NCI-H2029 (cell line): ENCODE measurements at regions not wholly inside any gene's neighbourhood (a gene's known extent, or its start where the extent isn't known, plus 50 kb on each side); places are given as distances from the start of the nearest gene placed in this dataset.
A peak's percentile ranks its signal among the peaks of the same experiment; 100 is the strongest.

Experiments used
- DNase-seq: peaks from one replicate; lab custom pipeline; 2025; lab: John Stamatoyannopoulos, UW

DNA sequence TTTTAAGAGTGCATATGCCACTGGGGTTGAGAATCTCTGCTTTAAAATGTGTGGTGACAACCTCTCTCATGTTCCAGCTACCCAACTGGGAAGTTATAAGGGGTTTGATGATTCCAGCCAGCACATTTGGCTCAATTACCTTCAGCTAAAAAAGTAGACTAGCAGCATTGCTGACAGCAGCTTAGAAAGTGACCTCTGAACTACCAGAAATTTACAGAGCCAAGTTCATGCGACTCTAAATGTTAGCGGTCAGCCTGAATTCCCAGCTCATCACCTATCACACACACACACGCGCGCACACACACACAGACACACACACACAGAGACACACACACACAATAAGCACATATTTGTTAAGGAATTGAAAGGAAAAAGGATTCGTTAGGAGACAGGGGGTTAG, 377.5 kb downstream of the TMEM167A start:
- DNase-seq, result no peak

DNA sequence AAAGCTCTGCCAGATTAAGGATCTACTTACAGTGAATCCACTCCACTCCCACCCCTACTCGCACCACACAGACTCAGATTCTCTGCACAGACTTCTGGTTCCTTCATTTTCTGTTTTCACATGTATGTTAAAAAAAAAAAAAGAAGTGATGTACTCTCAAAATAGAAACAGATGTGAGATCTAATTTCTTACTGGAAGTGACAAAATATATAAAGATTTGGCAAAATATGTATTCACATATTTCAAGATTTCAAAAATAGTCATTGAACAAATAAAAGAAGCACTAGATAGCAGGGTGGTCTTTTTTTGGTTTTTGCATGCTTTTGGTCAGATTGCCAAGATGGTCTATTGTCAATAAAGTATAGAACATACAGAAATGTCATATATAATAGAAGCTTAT, 379.2 kb downstream of the TMEM167A start:
- no peak for DNase-seq

DNA sequence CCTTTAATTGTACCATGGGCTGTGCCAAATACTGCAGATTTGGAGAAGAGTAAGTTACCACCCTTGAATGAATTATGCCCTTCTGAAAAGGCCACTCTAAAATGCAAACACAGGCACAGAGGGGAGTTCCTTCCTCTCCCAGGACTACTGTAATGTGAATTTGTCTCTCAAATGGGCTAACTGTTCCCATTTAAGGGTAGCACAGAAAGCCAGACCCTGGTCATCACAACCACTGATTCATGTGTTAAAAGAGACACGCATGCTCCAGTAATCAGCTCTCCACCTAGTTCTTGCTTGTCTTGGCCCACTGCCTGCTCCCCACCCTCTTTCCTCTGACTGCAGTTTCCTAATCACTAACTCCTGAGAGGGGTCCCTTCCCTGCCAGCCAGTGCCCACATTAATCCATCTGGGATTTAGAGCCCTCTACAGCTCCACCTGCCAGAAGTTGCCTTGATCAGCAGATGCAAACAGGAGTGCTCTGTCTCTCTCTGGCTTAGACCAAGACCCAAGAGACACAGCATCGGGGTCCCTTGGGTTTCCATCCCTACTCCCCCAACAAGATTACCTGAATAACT, 382.4 kb downstream of the TMEM167A start:
- DNase-seq, result no peak

DNA sequence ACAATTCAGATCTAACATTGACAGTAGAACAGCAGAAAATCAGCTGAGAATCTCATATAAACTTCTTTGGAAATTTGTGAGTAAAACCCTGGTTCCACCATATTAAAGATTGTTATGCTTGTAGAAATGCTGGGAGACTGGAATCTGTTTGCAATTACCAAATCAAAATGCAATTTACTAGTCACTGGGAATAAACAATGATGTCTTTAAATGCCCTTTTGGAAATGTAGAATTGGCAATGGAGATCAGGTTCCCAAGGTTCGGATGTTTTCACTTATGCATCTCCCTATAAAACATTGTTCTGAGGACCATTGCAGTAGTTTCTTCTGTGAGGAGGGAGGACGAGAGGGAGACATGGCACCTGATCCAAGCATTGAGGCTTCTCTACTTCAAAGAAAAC, 384.4 kb downstream of the TMEM167A start:
- no peak for DNase-seq

DNA sequence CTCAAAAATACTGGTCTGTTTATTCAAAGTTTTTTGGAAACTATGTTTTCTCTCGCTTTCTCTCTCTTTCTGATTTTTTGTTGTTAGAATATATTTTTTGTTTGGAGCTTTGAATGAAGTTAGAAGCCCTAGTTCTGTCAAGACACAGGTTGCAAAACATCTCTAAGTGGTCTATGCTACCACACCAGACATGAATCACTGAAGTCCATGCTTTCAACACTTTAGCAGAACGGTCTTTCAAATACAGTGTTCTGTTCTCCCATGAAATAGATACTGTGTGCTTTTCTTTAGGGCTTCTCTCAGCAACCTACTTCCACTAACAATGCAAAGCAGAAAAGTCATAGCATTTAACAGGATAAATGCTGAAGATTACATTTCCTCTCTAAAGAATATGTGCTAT, 392.5 kb downstream of the TMEM167A start:
- DNase-seq, result no peak

DNA sequence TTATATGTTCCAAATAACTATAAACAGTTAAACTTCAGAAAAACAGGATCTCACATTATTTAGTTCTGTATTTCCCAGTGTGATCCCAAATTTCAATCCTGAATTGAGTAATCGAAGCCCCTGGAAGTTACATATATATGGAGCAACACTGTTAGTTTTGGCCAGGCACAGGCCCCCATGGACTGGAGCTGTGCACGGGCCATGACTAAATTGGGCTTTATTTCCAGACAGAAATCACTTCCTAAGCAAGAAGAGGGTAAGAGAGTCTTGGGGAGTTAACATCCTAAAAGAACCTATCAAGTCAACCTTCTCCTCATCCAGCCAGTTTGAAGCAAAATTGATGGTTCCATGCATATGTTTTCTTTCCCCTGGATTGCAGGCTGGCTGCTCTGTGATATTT, 393.0 kb downstream of the TMEM167A start:
- DNase-seq, result no peak

DNA sequence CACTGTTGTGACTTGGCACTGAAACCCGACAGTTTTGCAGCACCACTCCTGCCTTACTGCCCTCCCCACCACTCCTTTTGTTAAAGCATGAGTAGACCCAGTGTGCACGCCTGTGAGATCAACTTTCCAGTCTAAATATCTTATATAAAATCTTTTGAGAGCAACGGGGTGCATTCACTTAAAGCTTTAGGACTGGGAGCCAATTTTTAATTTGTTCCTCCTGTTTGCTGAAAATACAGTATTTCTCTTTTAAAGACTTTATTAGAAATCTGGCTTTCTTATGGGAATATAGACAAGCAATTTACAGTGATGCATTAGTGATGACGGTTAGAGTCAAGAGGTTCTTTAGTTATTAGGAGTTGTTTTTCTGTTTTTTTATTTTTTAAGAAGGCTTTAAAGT, 397.5 kb downstream of the TMEM167A start:
- no peak for DNase-seq

DNA sequence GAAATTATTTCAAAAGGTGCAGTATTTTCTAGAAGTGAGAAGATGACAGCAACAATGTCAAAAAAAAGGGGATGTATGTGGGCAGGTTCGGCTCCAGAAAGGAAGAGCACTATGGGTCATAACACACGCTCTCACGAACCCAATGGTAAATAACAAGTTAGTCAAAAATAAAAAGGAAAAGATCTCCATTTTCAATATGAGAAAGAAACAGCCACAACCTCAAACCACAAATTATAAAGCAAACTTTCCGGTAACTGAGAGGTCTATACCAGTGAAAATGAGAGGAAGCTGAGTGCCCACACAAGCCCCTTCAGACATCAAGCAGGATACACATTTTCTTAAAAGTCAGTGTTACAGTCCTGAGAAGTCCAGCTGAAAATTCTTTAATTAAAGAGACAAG, 398.5 kb upstream of the RPS23 start:
- no peak for DNase-seq

DNA sequence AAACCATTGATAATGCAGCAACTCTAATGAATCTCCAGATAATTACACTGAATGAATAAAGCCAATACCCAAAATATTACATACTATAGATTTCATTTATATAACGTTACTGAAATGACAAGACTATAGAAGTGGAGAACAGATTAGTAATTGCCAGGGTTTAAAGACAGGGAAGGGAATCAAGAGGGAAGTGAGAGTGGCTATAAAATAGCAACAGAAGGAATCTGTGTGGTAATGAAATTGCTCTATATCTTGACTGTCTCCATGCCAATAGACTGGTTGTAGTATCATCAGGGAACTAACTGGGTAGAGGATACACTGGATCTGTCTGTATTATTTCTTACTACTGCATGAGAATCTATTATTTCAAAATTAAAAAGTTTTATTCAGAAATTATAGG, 396.5 kb upstream of the RPS23 start:
- no peak for DNase-seq

DNA sequence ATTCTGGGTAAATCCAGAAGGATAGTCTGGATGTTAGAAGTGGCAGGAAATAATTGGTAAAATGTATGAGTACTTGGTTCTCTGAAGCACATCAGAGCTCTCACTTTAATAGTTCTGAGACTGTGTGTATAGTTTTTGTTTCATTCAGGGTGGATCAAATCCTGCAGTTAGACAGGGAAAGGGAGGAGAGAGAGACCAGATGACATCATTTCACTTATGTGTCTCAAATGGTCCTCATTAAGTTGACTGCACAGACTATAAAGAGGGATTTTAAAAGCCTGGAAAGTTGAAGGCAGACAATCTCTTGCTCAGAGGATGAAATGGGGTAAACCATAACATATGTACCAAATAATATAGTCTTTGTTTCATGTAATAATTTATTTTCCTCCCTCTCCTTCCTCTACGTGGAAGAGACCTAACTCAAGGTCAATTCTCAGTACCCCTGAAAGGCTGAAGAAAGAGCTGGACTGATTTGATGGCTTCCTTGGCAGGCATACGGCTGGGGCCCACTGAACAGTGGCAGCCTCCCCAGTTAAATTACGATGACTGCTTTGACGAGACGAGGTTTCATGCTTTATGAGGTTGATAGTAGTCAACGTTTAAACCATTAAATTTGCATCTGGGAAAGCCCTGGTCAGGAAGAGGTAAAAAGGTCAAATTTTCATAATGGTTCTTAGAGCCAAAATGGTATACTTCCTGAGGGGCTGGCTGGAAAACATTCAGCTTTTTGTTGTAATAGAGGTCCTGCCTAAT, 395.1 kb upstream of the RPS23 start:
- DNase-seq, result no peak

DNA sequence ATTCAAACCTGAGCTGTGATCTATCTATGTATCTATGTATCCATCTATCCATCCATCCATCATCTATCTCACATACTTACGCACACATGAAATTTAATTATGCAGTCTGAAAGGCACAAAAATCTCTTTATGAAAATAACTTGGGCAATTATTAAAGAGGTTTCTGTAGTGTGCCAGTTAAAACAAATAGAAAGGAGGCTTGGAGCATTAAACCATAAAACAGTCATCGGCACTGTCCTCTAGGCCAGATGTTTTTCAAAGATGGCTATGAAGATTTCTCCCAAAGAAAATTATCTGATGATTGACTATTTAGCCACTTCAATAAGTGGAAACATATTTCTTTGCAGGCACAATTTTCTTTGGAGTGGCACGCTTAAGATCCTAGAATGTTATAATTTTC, 392.5 kb upstream of the RPS23 start:
- DNase-seq, result no peak

DNA sequence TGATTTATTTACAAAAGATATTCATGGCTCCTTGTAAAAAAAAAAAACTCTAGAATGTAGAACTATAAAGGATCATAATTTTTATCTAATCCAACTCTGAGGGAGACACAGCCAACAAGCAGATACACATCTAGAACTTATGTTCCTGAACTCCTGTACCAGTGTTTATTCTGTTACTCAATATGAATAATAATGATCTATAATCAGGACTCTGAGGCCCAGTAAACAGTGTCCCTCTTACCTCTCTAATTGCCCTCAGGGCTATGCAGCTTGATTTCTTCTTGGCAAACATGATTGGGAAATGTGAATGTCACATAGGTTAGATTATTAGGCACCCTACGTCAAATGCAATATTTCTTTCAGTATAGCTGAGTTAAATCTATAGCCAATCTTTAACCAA, 391.6 kb upstream of the RPS23 start:
- no peak for DNase-seq

DNA sequence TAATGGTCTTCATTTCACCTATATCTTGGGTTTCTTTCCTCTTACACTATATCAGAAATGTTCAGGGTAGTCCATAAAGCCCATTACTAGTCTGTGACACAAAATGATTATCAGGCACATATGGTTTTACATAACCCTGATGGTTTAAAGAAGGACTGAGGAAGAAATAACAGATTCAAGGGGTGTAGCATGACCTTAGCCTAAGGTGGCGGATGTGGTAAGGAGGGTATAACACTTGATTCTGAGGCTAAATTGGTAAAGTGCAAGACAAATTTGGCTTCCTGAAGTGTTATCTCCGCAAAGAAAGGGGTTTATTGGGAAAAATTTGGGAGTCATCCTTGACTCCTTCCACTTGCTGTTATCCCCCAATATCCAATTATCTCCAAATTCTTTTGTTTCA, 388.2 kb upstream of the RPS23 start:
- DNase-seq, result no peak

DNA sequence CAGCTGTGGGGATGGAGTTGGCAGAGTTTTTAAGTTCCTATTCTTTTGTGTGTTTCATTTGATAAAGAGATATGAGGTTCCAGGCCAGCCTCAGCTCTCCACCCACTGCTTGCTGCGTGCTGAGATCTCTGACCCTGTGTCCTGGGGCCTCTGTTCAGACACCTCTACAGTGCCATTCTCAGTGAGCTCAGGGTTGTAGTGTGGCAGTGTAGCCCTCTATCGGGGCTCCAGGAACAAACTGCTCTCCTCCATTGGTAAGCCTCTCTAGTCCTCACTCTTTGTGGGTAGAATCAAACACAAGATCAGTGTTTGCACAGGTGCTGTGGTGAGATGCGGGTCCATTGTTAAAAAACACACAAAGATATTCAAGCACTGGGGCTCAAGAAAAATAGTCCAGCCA, 386.6 kb upstream of the RPS23 start:
- DNase-seq, result peak; percentile 42

DNA sequence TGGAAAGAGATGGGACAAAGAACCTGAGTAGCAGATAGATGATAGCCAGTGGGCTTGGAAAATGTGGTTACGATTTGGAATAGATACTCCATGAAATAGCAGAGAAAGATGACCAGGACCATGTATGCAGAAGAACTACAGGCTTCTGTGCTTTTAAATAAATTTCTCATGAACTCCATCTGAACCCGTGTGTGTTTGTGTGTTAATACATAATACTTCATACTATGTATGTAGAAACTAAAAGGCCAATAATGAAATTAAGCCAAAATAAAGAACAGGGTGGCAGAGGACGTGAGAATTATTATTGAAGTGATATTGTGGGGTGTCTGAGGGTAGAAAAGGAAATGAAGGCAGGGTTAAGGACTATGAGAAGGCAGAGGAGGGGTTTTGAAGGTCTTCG, 385.1 kb upstream of the RPS23 start:
- no peak for DNase-seq

DNA sequence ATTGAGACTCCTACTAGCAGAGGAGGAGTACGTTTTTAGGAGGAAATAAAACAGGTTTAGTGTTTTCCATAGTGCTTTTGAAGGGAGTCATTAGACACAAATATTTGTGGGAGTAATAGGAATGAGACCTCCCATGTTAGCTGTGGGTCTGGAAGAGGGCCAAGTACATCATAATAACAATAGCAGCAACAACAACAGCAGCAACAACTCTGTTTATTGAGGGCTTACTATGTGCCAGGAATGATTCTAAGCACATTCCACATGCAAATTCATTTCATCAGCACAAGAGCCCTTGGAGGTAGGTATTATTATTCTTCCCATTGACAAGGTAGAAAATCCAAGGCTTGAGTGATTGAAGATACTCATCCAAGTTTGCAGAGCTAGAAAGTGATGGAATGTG, 384.2 kb upstream of the RPS23 start:
- no peak for DNase-seq

DNA sequence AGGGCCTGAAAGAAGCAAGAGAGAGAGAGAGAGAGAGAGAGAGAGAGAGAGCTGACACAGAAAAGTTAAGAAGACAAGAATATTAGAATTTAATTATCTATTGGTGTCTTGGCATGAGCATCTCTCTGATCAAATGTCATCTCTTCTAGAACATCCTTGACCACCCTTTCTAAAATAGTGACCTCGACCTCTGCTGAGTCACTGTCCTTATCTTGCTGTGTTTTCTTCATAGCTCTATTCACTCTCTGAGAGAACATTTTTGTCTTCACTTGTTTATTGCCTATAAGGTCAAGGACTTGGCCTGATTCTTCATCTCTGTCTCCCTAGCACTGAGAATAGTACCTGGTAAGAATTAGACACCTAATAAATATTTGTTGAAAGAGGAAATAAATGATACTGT, 383.8 kb upstream of the RPS23 start:
- DNase-seq, result no peak

DNA sequence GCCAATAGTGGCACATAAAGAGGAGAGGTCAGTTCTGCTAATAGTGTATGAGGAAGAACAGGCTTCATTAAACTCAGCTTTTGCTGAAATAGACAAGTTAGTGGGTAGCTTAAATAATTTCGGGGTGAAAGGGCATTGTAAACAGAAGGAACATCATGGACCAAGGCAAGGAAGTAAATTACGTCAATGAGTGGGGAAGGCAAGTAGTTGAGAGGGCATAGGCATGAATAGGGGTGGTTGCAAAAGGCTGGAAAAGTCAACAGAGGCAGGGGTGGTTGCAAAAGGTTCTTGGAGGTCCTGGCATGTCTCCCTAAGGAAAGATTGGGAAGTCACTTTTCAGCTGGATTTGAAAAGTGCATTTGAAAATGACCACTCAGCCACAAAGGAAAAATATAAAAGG, 383.3 kb upstream of the RPS23 start:
- DNase-seq, result no peak

DNA sequence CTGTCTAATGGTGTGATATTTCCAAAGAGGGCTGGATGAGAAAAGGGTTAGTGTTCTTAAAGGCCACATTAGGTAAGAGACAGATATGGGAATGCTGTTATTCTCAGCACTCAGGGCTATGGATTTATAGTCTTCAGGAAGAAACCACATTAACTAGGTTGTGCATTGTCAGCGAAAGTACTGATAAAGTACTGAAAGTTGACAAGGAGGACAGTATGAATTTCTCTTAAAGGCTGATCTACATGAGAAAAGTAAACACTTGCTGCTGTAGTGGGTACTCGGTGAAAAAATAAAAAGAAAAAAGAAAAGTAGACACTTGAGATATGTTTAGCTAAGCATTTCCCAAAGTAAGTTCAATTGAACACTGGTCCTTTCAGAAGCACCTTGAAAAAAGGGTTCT, 381.0 kb upstream of the RPS23 start:
- DNase-seq, result no peak

DNA sequence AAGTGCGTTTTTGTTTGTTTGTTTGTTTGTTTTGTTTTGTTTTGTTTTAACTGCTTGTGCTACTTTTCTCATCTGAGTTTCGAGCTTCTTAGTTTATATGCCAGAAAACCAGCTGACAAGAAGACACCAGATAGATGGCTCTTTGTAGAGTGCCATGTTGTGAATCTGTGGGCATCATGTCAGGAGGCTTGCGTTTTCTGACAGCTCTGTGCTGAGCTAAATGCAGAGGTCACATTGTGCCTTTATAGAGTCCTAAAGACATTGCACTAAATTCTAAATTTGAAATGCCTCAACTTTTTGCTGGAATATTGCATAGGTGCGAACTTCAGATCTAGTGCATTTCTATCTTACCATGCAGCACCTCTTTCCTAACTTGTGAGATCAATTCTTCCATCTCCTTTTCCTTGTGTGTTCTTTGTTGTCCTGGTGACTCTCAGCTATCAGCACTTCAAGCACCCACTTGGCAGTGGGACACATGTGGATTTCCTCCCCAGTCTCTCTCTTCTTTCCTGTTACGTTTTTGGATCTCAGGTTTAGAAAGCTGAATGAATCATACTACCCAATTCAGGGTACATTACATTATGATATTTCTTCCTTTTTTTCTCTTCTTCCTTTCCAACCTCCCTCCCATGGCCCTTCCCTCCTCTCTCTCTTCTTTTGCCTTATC, 379.0 kb upstream of the RPS23 start:
- peak; percentile 35 for DNase-seq

DNA sequence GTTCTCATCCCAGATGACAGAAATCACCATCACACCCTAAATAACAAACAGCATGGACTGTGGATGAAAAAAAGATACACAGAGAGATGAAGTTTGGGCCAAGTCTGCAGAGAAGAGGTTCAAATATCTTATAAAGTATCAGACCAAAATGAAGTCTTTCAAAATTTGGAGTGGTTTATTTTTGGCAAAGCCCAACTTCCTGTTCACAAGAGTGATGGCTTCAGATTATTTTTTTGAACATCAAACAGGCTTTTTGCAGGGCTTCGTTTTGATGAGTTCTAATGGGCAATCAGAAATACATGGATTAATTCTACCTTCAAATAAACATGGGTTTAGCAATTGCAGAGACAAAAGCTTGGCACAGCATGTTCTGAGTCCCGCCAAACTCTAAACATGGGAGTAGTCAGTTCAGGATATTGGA, 378.2 kb upstream of the RPS23 start:
- DNase-seq, result no peak

DNA sequence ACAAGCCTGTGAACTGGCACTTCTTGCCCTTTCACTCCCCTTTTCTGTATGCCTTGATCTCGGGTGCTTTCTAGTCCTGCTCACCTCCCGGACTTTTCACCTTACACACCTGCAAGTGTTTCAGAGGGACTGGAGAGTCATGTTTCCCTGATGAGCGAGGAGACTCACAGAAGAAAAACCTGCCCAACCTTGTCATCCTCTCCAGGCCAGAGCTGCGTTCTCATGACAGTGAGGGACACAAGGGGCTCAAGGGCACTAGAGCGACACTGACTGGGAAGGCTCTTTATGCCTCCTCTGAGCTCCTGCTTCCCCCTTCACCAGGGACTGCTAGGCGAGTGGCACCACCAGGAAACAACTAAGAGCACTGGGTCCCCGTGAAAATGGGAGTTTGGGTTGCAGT, 376.9 kb upstream of the RPS23 start:
- no peak for DNase-seq

DNA sequence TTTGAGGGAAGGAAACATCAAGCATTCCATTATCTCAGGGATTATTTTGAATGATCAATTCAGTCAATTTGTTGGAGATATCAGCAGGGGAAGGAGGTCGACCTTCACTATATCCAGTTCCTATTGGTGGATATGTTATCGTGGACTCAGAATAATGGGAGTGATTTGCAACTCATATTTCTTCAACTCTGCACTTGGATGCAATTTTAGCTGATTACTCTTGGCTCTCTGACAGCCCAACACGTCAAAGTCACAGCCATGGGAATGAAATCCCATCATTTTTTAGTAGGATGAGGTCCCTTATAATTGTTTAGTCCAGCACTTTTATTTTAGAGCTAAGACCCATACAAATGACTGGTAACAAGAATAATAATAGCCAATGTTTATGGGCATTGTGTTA, 371.8 kb upstream of the RPS23 start:
- no peak for DNase-seq

DNA sequence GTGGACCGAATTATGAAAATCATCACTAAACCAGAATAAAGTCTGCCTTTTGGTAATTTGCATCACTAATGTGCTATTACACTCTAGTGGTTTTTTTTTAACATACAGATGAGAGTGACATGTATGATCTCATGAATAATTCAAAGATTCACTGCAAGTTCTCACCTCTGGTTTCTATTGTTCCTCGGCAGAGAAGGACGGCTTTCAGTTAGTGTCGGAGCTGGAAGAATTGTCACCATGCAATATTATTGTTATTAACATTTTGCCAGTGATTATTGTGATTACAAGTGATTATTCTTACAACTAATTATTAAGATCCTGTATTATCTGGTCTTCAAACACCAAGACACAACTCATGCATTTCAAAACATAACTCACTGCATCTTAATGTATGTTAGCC, 366.6 kb upstream of the RPS23 start:
- no peak for DNase-seq
